Esophagus (tissue), 2 donors: ENCODE measurements at regions not wholly inside any gene's neighbourhood (a gene's known extent, or its start where the extent isn't known, plus 50 kb on each side); places are given as distances from the start of the nearest gene placed in this dataset.

Experiments
- H3K27ac ChIP-seq, 2 donors: one replicate each; pipeline ENCODE4 v1.5.1; 2013; ENCODE audit warnings: low read depth in 2 of 2, mild to moderate bottlenecking in 2 of 2, inconsistent platforms in 1 of 2, low read length in 1 of 2, moderate library complexity in 1 of 2
- H3K27me3 ChIP-seq, 2 donors: one replicate each; pipeline ENCODE4 v1.6.1; 2013; ENCODE audit warnings: low read length in 2 of 2, control low read depth in 1 of 2, mild to moderate bottlenecking in 1 of 2; ENCODE audit not compliant: insufficient read depth in 2 of 2, control insufficient read depth in 1 of 2
- H3K36me3 ChIP-seq, 2 donors: one replicate each; pipeline ENCODE4 v1.6.1; 2013; ENCODE audit warnings: low read length in 1 of 2; ENCODE audit not compliant: control insufficient read depth in 2 of 2, insufficient read depth in 2 of 2
- H3K4me1 ChIP-seq, 2 donors: one replicate each; pipeline ENCODE4 v1.6.1; 2013; ENCODE audit warnings: low read length in 1 of 2; ENCODE audit not compliant: control insufficient read depth in 2 of 2, insufficient read depth in 2 of 2
- H3K4me3 ChIP-seq, 2 donors: one replicate each; pipeline ENCODE4 v1.5.1; 2013; ENCODE audit warnings: low read length in 2 of 2, mild to moderate bottlenecking in 2 of 2, low read depth in 1 of 2, moderate library complexity in 1 of 2
- H3K9me3 ChIP-seq, 2 donors: one replicate each; pipeline ENCODE4 v1.6.1; 2013; ENCODE audit warnings: mild to moderate bottlenecking in 2 of 2, low read depth in 1 of 2, low read length in 1 of 2, moderate library complexity in 1 of 2; ENCODE audit not compliant: control insufficient read depth in 2 of 2, insufficient read depth in 1 of 2
- WGBS, 2 donors: extraction: QIAGEN DNeasy Blood & Tissue Kit; methylation state at CpG; one replicate each; pipeline ENCODE4 v1.1.7; 2013; 5-methylcytosine and 5-hydroxymethylcytosine counted together
- donor health status: healthy with polysubstance abuse.
- donor health status: Bipolar disorder and iron deficiency.

DNA sequence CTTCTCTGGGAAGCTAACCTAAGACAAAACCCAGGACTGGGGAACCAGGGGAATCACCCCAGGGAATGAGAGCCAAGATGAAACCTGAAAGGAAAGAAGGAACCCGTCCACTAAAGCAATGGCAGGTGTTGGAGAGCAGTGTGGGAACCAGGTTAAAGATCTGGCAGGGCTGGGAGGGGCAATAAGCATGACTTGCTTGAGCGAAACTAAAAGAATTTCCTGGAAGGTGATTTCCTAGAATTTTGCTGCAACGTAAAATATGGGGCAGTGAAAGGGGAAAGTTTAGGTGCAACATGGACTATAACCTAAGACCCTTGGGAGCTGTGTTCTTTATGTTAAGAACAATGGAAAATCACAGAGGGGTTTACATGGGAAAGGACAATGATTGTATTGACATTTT, 126.2 kb upstream of the SSTR4 start:
- Histone ChIP-seq H3K27me3 (no peaks in the 10 kb centered on the region), H3K4me1 (no peaks in the 10 kb centered on the region), H3K4me3 (no peak overlapping the region), H3K36me3 (no peaks in the 10 kb centered on the region), H3K27ac (no peak overlapping the region), H3K9me3 (no peaks in the 10 kb centered on the region)
- 55 to 63% methylated on average over 3 of the region's 3 CpGs for WGBS, 2 donors

DNA sequence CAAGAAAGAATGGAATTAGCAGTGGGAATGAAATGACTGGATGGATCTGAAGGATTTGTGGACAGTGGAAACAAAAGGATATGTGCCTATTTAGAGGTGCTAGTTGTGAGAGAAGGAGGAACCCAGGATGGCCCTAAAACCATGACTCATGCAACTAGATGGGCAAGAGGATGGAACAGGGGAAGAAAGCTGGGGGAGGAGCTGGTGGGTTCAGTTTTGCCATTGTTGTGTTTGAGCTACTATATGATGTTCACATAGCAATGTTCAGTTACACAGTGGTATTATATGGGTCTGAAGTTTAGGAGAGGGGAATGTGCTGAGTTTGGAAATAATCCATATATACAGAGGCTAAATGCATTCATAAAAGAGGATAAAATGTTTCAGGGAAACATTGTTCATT, 125.7 kb upstream of the SSTR4 start:
- H3K27me3 ChIP-seq: no peaks in the 10 kb centered on the region
- H3K27ac ChIP-seq: no peak overlapping the region
- no peaks in the 10 kb centered on the region for H3K4me1 ChIP-seq
- H3K9me3 ChIP-seq: no peaks in the 10 kb centered on the region
- no peak overlapping the region for H3K4me3 ChIP-seq
- H3K36me3 ChIP-seq: no peaks in the 10 kb centered on the region

DNA sequence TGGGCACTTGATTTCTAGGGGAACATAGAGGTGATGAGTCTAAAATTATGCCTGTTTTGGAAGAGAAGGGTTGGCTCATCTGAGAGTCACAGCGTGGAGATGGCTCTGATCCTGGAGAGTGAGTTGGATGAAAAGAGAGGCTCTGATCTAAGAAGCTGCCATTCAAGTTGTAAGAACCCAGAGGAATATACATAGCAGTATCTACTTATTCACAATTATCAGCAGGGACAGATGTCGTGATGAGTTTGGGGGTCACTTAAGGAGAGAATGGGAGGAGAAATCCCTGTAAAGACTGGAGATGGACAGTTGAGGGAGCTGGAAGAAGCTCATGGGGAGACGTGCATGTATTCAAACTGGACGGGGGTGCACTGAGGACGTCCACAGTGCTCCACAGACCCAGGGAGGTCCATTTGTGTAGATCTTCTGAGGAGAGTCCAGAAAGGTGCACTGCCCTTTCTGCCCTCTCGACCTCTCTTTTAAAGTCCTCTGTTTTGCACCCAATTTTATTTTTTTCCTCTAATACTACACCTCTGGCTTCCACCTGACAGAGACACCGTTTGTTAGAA, 124.7 kb upstream of the SSTR4 start:
- Histone ChIP-seq H3K36me3 (no peaks in the 10 kb centered on the region), H3K4me1 (no peaks in the 10 kb centered on the region), H3K4me3 (no peak overlapping the region), H3K27me3 (no peaks in the 10 kb centered on the region), H3K9me3 (no peaks in the 10 kb centered on the region), H3K27ac (no peak overlapping the region)
- WGBS, 2 donors: 74 to 85% methylated on average over 7 of the region's 7 CpGs

DNA sequence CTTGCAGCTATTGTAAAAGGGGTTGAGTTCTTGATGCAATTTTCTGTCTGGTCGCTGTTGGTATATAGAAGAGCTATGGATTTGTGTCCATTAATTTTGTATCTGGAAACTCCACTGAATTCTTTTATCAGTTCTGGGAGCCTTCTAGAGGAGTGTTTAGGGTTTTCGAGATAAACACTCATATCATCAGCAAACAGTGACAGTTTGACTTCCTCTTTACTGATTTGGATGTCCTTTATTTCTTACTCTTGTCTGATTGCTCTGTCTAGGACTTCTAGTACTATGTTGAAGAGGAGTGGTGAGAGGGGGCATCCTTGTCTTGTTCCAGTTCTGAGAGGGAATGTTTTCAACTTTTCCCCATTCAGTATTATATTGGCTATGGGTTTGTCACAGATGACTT, 120.8 kb upstream of the SSTR4 start:
- WGBS, 2 donors: 84 to 89% methylated on average over 2 of the region's 2 CpGs
- no peak overlapping the region for H3K27ac ChIP-seq
- H3K9me3 ChIP-seq: no peaks in the 10 kb centered on the region
- H3K36me3 ChIP-seq: no peaks in the 10 kb centered on the region
- no peaks in the 10 kb centered on the region for H3K27me3 ChIP-seq
- H3K4me1 ChIP-seq: no peaks in the 10 kb centered on the region
- H3K4me3 ChIP-seq: no peak overlapping the region

DNA sequence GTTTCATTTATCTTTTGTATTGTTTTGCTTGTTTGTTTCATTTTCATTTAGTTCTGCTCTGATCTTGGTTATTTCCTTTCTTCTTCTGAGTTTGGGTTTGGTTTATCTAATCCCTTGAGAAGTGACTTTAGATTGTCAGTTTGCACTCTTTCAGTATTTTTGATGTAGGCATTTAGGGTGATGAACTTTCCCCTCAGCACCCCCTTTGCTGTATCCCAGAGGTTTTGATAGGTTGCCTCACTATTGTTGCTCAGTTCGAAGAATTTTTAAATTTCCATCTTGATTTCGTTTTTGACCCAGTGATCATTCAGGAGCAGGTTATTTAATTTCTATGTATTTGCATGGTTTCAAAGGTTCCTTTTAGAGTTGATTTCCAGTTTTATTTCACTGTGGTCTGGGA, 119.6 kb upstream of the SSTR4 start:
- WGBS, 2 donors: 78 to 83% methylated on average over 2 of the region's 2 CpGs
- Histone ChIP-seq H3K9me3 (no peaks in the 10 kb centered on the region), H3K27me3 (no peaks in the 10 kb centered on the region), H3K4me1 (no peaks in the 10 kb centered on the region), H3K27ac (no peak overlapping the region), H3K4me3 (no peak overlapping the region), H3K36me3 (no peaks in the 10 kb centered on the region)

DNA sequence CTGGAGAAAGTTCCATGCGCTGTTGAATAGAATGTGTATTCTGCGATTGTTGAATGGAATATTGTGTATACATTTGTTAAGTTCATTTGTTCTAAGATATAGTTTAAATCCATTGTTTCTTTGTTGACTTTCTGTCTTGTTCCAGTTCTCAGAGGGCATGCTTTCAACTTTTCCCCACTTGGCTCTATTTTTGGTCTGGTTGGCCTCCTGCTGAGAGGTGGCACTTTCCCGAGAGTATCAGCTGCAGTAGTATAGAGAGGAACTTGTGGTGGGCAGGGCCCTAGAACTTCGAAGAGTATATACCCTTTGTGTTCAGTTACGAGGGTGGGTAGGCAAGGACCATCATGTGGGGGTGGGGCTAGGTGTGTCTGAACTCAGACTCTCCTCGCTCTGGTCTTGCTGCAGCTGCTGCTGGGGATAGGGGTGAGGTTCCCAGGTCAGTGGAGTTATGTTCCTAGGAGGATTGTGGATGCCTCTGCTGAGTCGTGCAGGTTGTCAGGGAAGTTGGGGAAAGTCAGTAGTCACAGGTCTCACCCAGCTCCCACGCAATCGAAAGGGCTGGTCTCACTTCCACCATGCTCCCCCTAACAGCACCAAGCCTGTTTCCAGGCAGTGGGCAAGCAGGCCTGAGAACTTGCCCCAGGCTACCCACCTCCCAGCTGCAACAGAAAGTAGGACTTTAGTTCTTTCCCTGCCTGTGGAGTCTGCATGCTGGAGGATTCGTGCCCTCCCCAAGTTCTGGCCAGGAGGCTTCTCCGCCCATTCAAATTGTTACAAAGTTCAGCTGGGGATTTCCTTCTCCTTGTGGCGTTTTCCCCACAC, 118.9 kb upstream of the SSTR4 start:
- Histone ChIP-seq H3K4me1 (no peaks in the 10 kb centered on the region), H3K27ac (no peak overlapping the region), H3K4me3 (no peak overlapping the region), H3K36me3 (no peaks in the 10 kb centered on the region), H3K9me3 (no peaks in the 10 kb centered on the region), H3K27me3 (no peaks in the 10 kb centered on the region)
- 84 to 86% methylated on average over 12 of the region's 12 CpGs for WGBS, 2 donors

DNA sequence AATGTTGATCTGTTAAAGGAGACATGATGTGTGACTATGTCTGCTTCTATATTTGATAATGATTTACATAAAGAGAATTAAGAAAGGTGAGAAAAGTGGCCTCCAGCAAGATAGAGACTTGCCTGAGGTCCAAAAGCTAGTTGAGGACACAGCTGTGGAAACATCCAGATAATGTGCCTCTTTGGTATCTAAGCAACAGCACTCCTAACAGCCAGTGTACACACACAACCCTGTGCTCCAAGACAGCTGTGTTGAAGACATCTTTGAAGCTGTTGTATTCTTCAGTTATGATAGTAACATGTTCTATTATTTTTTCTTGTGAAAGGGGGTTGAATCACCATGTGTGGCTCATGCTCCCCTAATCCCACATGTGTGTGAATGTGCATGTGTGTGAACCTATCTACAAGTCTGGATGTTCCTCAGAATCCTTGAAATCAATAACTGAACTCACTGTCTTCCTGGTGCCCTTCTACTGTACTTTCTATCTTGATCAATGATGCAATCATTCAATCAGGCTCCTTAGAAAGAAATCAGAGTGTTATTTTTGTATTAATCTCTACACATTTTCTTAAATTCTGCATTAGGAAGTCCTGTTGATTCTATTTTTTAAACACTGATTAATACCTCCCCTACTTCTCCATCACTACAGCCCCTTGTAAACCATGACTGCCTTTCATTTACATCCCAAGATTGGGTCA, 116.7 kb upstream of the SSTR4 start:
- Histone ChIP-seq H3K27ac (no peak overlapping the region), H3K4me1 (no peaks in the 10 kb centered on the region), H3K27me3 (no peaks in the 10 kb centered on the region), H3K36me3 (no peaks in the 10 kb centered on the region), H3K9me3 (no peaks in the 10 kb centered on the region), H3K4me3 (no peak overlapping the region)

DNA sequence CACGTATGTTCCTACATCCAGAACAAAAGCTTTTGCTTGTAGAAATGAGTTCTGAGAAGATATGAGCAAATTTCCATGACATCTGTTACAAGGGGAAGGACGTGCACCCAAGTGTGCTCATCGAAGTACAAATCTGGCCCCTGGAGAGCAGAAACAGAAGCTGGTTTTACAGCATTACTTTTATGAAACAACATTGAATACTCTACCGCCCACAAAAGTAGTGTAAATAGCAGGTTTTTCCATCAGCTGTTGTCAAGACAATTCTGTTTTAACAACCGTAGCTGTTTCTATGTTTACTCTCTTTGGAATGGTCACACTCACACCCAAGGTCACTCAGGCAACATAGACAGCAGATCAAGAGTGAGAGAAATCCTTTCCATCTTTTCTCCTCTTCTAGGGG, 114.2 kb upstream of the SSTR4 start:
- Histone ChIP-seq H3K36me3 (no peaks in the 10 kb centered on the region), H3K4me3 (no peak overlapping the region)
- 76 to 86% methylated on average over 5 of the region's 5 CpGs for WGBS, 2 donors

DNA sequence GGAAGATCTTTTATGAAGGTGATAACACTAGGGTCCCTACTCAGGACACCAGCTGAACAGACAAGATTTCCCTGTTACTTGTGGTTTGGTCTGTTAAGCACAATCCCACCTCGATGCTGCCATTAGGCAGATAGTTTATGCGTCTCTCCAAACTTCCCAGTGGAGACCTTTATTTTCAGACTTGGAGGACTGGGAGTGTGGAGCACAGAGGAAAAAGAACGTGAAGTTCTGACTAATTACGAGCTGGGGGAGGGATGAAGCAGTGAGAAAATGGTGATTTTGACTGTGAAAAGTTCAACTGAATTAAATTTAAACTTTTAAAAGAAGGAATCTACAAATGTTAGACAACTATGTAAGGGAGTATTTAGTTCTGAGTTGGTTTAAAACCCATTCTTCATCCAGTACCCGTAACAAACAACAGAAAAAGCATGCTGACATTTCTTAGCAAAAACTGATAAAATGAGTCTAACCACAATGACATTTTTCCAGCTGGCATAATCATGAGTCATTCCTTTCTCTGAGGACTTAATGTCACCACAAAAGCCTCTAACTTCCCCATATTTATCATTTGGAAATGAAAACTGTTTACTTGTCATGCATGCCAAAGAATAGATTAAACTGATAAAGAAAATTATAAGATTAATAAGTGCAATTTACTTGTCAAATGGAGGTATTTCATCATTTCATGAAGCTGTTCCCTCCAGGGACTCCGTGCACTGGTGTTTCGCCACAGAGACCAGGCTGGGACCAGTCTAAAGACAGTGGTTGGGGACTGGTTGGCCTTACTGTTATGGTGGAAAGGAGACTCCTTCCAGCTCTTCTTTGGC, 113.3 kb upstream of the SSTR4 start:
- no peaks in the 10 kb centered on the region for H3K36me3 ChIP-seq
- H3K4me3 ChIP-seq: no peak overlapping the region
- H3K27me3 ChIP-seq: no peaks in the 10 kb centered on the region
- H3K4me1 ChIP-seq: no peaks in the 10 kb centered on the region
- H3K27ac ChIP-seq: no peak overlapping the region
- WGBS, 2 donors: 67 to 72% methylated on average over 7 of the region's 7 CpGs
- H3K9me3 ChIP-seq: no peaks in the 10 kb centered on the region

More for the DNA sequence above, 114.2 kb upstream of the SSTR4 start:
- Histone ChIP-seq H3K27me3 (no peaks in the 10 kb centered on the region), H3K27ac (no peak overlapping the region), H3K4me1 (no peaks in the 10 kb centered on the region), H3K9me3 (no peaks in the 10 kb centered on the region)
